Breast epithelium (tissue), 4 donors: ENCODE measurements at regions not wholly inside any gene's neighbourhood (a gene's known extent, or its start where the extent isn't known, plus 50 kb on each side); places are given as distances from the start of the nearest gene placed in this dataset.

Experiments
- DNase-seq, 2 donors: peaks; one replicate each; pipeline ENCODE4 v3.0.0-alpha.2; 2019; ENCODE audit warnings: low spot score in 2 of 2
- H3K27ac ChIP-seq, 2 donors: fragments of 200-600 bp; sonication (generic) in 1 of 2; one replicate each; pipeline ENCODE4 v1.5.1; 2016 to 2019; ENCODE audit warnings: mild to moderate bottlenecking in 1 of 2
- H3K27me3 ChIP-seq, 2 donors: fragments of 200-600 bp; sonication (generic) in 1 of 2; one replicate each; pipeline versions ENCODE4 v1.5.1 to v1.6.0; 2017 to 2019; ENCODE audit warnings: control low read depth in 1 of 2, mild to moderate bottlenecking in 1 of 2
- H3K36me3 ChIP-seq: fragments of 200-600 bp; one replicate; pipeline ENCODE4 v1.5.1; 2019
- H3K4me1 ChIP-seq, 2 donors: fragments of 200-600 bp; sonication (generic); one replicate each; pipeline ENCODE4 v1.5.1; 2016 to 2019; ENCODE audit warnings: control low read depth in 1 of 2
- H3K4me3 ChIP-seq, 3 donors: fragments of 200-600 bp; sonication (generic); 1 replicate in 2 of 3; 2 replicates in 1 of 3; pipeline ENCODE4 v1.5.1; 2016 to 2019; ENCODE audit warnings: mild to moderate bottlenecking in 3 of 3, moderate library complexity in 2 of 3
- H3K9me3 ChIP-seq, 2 donors: fragments of 200-600 bp; sonication (generic) in 1 of 2; one replicate each; pipeline ENCODE4 v1.5.1; 2016 to 2019; ENCODE audit warnings: control low read depth in 1 of 2
- POLR2A ChIP-seq: fragments of 450-650 bp; IDR thresholded peaks from one replicate; pipeline ENCODE4 v1.6.1; 2016; ENCODE audit warnings: antibody characterized with exemption, mild to moderate bottlenecking, moderate library complexity
- POLR2AphosphoS5 ChIP-seq, 3 donors: sonication (generic); formaldehyde crosslinking; IDR thresholded peaks; one replicate each; pipeline ENCODE4 v1.6.1; 2017; ENCODE audit warnings: antibody characterized with exemption in 3 of 3
- intact Hi-C: fragments of 100-400 bp; cut with DNase I; formaldehyde crosslinking; loops from one replicate; pipeline ENCODE4 v1.15.1; 2023; ENCODE audit warnings: low total_unique reads
- TF ChIP-seq, protein P1 (sequence below), 3 donors: fragments of 450-650 bp; IDR thresholded peaks; one replicate each; pipeline ENCODE4 v1.5.1; 2016 to 2017; ENCODE audit warnings: antibody characterized with exemption in 3 of 3, mild to moderate bottlenecking in 3 of 3, moderate library complexity in 3 of 3

DNA sequence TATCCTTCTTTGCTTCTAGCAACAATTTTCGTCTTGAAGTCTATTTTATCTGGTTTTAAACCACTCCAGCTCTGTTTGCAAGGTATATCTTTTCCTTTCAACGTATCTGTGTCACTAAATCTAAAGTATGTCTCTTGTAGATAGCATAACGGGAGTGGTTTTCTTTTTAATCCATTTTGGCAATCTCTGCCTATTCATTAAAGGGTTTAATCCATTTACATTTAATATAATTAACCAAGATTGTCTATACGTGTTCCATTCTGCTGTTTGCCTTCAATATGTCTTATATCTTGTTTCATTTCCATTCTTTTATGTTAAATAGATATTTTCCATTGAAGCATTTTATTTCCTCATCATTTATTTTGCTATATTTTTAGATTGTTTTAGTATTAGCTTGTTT lies 587.9 kb downstream of the C6orf118 start:
- H3K4me1 ChIP-seq = no peaks in the 10 kb centered on the region
- H3K9me3 ChIP-seq = peaks cover 0 to 13% of the 10 kb centered on the region in 2 donors
- intact Hi-C loops = no loop called here
- DNase-seq = no peak
- H3K27me3 ChIP-seq = no peaks in the 10 kb centered on the region
- no peaks in the 10 kb centered on the region for H3K36me3 ChIP-seq
- TF ChIP-seq POLR2AphosphoS5 (IDR thresholded peaks at IDR 0.05) = no peak
- TF ChIP-seq, protein P1, sequence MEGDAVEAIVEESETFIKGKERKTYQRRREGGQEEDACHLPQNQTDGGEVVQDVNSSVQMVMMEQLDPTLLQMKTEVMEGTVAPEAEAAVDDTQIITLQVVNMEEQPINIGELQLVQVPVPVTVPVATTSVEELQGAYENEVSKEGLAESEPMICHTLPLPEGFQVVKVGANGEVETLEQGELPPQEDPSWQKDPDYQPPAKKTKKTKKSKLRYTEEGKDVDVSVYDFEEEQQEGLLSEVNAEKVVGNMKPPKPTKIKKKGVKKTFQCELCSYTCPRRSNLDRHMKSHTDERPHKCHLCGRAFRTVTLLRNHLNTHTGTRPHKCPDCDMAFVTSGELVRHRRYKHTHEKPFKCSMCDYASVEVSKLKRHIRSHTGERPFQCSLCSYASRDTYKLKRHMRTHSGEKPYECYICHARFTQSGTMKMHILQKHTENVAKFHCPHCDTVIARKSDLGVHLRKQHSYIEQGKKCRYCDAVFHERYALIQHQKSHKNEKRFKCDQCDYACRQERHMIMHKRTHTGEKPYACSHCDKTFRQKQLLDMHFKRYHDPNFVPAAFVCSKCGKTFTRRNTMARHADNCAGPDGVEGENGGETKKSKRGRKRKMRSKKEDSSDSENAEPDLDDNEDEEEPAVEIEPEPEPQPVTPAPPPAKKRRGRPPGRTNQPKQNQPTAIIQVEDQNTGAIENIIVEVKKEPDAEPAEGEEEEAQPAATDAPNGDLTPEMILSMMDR (IDR thresholded peaks at IDR 0.05) = no peak
- no peak for TF ChIP-seq POLR2A
- no peak overlapping the region for H3K27ac ChIP-seq
- H3K4me3 ChIP-seq = no peak overlapping the region

GRCh38 chr6:164700497-164700896 lies 608.9 kb downstream of the C6orf118 start:
- DNase-seq = no peak
- no peak overlapping the region for H3K27ac ChIP-seq
- H3K9me3 ChIP-seq = no peaks in the 10 kb centered on the region
- no peaks in the 10 kb centered on the region for H3K27me3 ChIP-seq
- intact Hi-C loops = no loop called here
- TF ChIP-seq, protein P1 (IDR thresholded peaks at IDR 0.05) = no peak
- TF ChIP-seq POLR2A (no peak), POLR2AphosphoS5 (IDR thresholded peaks at IDR 0.05) (no peak)
- no peak overlapping the region for H3K4me3 ChIP-seq
- H3K4me1 ChIP-seq = no peaks in the 10 kb centered on the region
- H3K36me3 ChIP-seq = no peaks in the 10 kb centered on the region

DNA sequence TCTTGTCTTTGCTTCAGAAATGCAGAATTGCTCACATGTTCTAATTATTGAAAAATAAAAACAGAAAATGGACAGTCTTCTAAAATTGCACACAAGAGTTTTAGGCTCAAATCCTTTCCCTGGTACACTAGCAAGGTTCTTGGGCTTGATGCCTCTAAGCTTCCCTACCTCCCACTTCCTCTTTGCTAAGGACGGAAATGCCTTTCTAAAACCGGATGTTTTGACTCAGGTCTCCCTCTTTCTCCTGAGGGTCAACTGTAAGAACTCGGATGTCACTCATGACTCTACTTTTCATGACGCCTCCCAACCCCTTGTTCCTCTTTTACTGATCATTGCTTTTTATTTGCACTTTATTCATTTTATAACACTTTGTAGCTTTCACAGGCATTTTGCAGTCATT lies 613.5 kb downstream of the C6orf118 start:
- TF ChIP-seq POLR2AphosphoS5 (IDR thresholded peaks at IDR 0.05) = no peak
- intact Hi-C loops = no loop called here

GRCh38 chr6:164694386-164694785 lies 615.0 kb downstream of the C6orf118 start:
- Histone ChIP-seq H3K4me3 (no peak overlapping the region), H3K4me1 (no peaks in the 10 kb centered on the region), H3K27ac (no peak overlapping the region), H3K27me3 (no peaks in the 10 kb centered on the region), H3K36me3 (no peaks in the 10 kb centered on the region), H3K9me3 (no peaks in the 10 kb centered on the region)
- TF ChIP-seq POLR2A (no peak), POLR2AphosphoS5 (IDR thresholded peaks at IDR 0.05) (no peak)
- TF ChIP-seq, protein P1 (IDR thresholded peaks at IDR 0.05) = no peak
- intact Hi-C loops = no loop called here
- no peak for DNase-seq

More for the DNA sequence above, 613.5 kb downstream of the C6orf118 start:
- Histone ChIP-seq H3K27me3 (no peaks in the 10 kb centered on the region), H3K4me3 (no peak overlapping the region), H3K27ac (no peak overlapping the region), H3K4me1 (no peaks in the 10 kb centered on the region), H3K36me3 (no peaks in the 10 kb centered on the region), H3K9me3 (no peaks in the 10 kb centered on the region)
- no peak for DNase-seq

GRCh38 chr6:164693944-164694343 lies 615.5 kb downstream of the C6orf118 start:
- intact Hi-C loops = no loop called here
- TF ChIP-seq, protein P1 (IDR thresholded peaks at IDR 0.05) = no peak
- TF ChIP-seq POLR2AphosphoS5 (IDR thresholded peaks at IDR 0.05) = no peak
- no peak for TF ChIP-seq POLR2A
- H3K4me1 ChIP-seq = no peaks in the 10 kb centered on the region

More at GRCh38 chr6:164693944-164694343, 615.5 kb downstream of the C6orf118 start:
- Histone ChIP-seq H3K9me3 (no peaks in the 10 kb centered on the region), H3K27ac (no peak overlapping the region), H3K4me3 (no peak overlapping the region), H3K36me3 (no peaks in the 10 kb centered on the region), H3K27me3 (no peaks in the 10 kb centered on the region)
- no peak for DNase-seq
